GM12891 (cell line): ENCODE measurements at regions not wholly inside any gene's neighbourhood (a gene's known extent, or its start where the extent isn't known, plus 50 kb on each side); places are given as distances from the start of the nearest gene placed in this dataset.

Source experiments
- POLR2AphosphoS5 ChIP-seq: IDR thresholded peaks from 2 replicates; pipeline ENCODE4 v1.6.1; 2011; ENCODE audit warnings: low read depth, low read length, control low read depth
- POU2F2 ChIP-seq: IDR thresholded peaks from 2 replicates; pipeline ENCODE4 v1.6.1; 2011; ENCODE audit warnings: low read depth, mild to moderate bottlenecking, control low read depth, low read length, moderate library complexity

- TF ChIP-seq POLR2AphosphoS5: no peak
- no peak for TF ChIP-seq POU2F2
Observed at GRCh38 chr11:134822897-134823296, 410.9 kb upstream of the B3GAT1 start.
